Keratinocyte (primary cell): ENCODE measurements at regions not wholly inside any gene's neighbourhood (a gene's known extent, or its start where the extent isn't known, plus 50 kb on each side); places are given as distances from the start of the nearest gene placed in this dataset.

ENCODE experiments used
- DNase-seq: peaks from one replicate; pipeline ENCODE4 v3.0.0-alpha.2; 2011; ENCODE audit warnings: low read depth, missing footprints, low spot score
- FAIRE-seq: peaks from 2 replicates; lab custom pipeline; 2011; peaks lifted over from hg19 to GRCh38; lab: Jason Lieb, UNC
- H2AFZ ChIP-seq: 2 replicates; pipeline ENCODE4 v1.6.0; 2012; ENCODE audit warnings: low read length, control low read depth, inconsistent platforms; ENCODE audit not compliant: control insufficient read depth
- H3K27ac ChIP-seq: 2 replicates; pipeline ENCODE4 v1.5.1; 2011; ENCODE audit warnings: low read length; ENCODE audit not compliant: control insufficient read depth, insufficient read depth
- H3K27me3 ChIP-seq: 3 replicates; pipeline ENCODE4 v1.6.0; 2011; ENCODE audit warnings: low read length; ENCODE audit not compliant: control insufficient read depth, insufficient read depth; ENCODE audit errors: extremely low read depth
- H3K36me3 ChIP-seq, 2 experiments: 2 replicates in 1 of 2; 3 replicates in 1 of 2; pipeline ENCODE4 v1.5.1; 2011; ENCODE audit warnings: low read length in 2 of 2, mild to moderate bottlenecking in 1 of 2; ENCODE audit not compliant: control insufficient read depth in 2 of 2, insufficient read depth in 2 of 2; ENCODE audit errors: extremely low read depth in 1 of 2
- H3K4me1 ChIP-seq: 3 replicates; pipeline ENCODE4 v1.5.1; 2011; ENCODE audit warnings: low read length; ENCODE audit not compliant: control insufficient read depth, insufficient read depth; ENCODE audit errors: extremely low read depth
- H3K4me2 ChIP-seq: 3 replicates; pipeline ENCODE4 v1.6.0; 2011; ENCODE audit warnings: low read depth, low read length; ENCODE audit not compliant: control insufficient read depth, insufficient read depth; ENCODE audit errors: extremely low read depth
- H3K4me3 ChIP-seq, 3 experiments: fragments of 200-600 bp in 1 of 3; sonication (generic) in 1 of 3; 2 replicates in 2 of 3; 3 replicates in 1 of 3; pipeline ENCODE4 v1.5.1; 2011 to 2016; ENCODE audit warnings: low read length in 3 of 3, mild to moderate bottlenecking in 3 of 3, control low read depth in 2 of 3, inconsistent platforms in 1 of 3, low read depth in 1 of 3, mixed read lengths in 1 of 3, mixed run types in 1 of 3, moderate library complexity in 1 of 3; ENCODE audit not compliant: control insufficient read depth in 2 of 3, insufficient read depth in 2 of 3; ENCODE audit errors: extremely low read depth in 1 of 3
- H3K79me2 ChIP-seq: 2 replicates; pipeline ENCODE4 v1.6.0; 2012; ENCODE audit warnings: low read length; ENCODE audit not compliant: control insufficient read depth, insufficient read depth
- H3K9ac ChIP-seq: 3 replicates; pipeline ENCODE4 v1.6.0; 2011; ENCODE audit warnings: low read length; ENCODE audit not compliant: control insufficient read depth, insufficient read depth; ENCODE audit errors: extremely low read depth
- H3K9me1 ChIP-seq: 3 replicates; pipeline ENCODE4 v1.6.0; 2011; ENCODE audit warnings: low read length; ENCODE audit not compliant: control insufficient read depth, insufficient read depth; ENCODE audit errors: extremely low read depth
- H3K9me3 ChIP-seq: 2 replicates; pipeline ENCODE4 v1.5.1; 2012; ENCODE audit warnings: low read depth, low read length; ENCODE audit not compliant: control insufficient read depth
- H4K20me1 ChIP-seq: 3 replicates; pipeline ENCODE4 v1.6.0; 2011; ENCODE audit warnings: low read length; ENCODE audit not compliant: control insufficient read depth, insufficient read depth; ENCODE audit errors: extremely low read depth
- CTCF ChIP-seq, 3 experiments: IDR thresholded peaks in 1 of 3; conservative IDR thresholded peaks in 1 of 3; optimal IDR thresholded peaks in 1 of 3; 2 replicates in 2 of 3; 3 replicates in 1 of 3; pipeline versions ENCODE3 to v1.5.1; 2011; ENCODE audit warnings: low read length in 3 of 3, mild to moderate bottlenecking in 3 of 3, moderate library complexity in 2 of 3, control low read depth in 1 of 3, inconsistent platforms in 1 of 3; ENCODE audit not compliant: insufficient read depth in 2 of 3; ENCODE audit errors: extremely low read depth in 1 of 3
- EZH2 ChIP-seq: IDR thresholded peaks from one replicate; pipeline ENCODE4 v1.6.1; 2012; ENCODE audit warnings: inconsistent platforms, mild to moderate bottlenecking, low read length, moderate library complexity
- dilution Hi-C: fragments of 300-500 bp; cut with MboI; formaldehyde crosslinking; loops from one replicate; pipeline ENCODE4 v1.7.0; 2020; ENCODE audit warnings: low sequenced_read_pairs; ENCODE audit not compliant: extremely low pct_ligation_motif_present

- H3K9me3 ChIP-seq: no peaks in the 10 kb centered on the region
- H3K4me1 ChIP-seq: no peaks in the 10 kb centered on the region
- FAIRE-seq (no peak), DNase-seq (no peak)
- no peaks in the 10 kb centered on the region for H3K36me3 ChIP-seq
- no peaks in the 10 kb centered on the region for H3K27me3 ChIP-seq
- dilution Hi-C loops: loop anchor here (10.0 kb wide), 1 partner anchor 63 kb away; no protein-coding TSS in a partner anchor
- H4K20me1 ChIP-seq: no peaks in the 10 kb centered on the region
- no peak overlapping the region for H3K9ac ChIP-seq
- H3K9me1 ChIP-seq: no peaks in the 10 kb centered on the region
- H3K27ac ChIP-seq: no peak overlapping the region
- no peak overlapping the region for H2AFZ ChIP-seq
- no peaks in the 10 kb centered on the region for H3K79me2 ChIP-seq
- H3K4me3 ChIP-seq: no peak overlapping the region
- no peak overlapping the region for H3K4me2 ChIP-seq
- TF ChIP-seq CTCF (optimal IDR thresholded peaks at IDR 0.05 in 1 of 3, IDR thresholded peaks at IDR 0.05 in 1 of 3, conservative IDR thresholded peaks at IDR 0.05 in 1 of 3; ENCODE audit: extremely low read depth in 1 of 3, insufficient read depth in 2 of 3, low read length in 3 of 3) (no peak), EZH2 (no peak)
These were observed 671.6 kb downstream of the DIAPH3 start for GRCh38 chr13:59492030-59492636.

- H3K4me1 ChIP-seq: no peaks in the 10 kb centered on the region
- no peak for TF ChIP-seq EZH2
- no peak for TF ChIP-seq CTCF (optimal IDR thresholded peaks at IDR 0.05 in 1 of 3, IDR thresholded peaks at IDR 0.05 in 1 of 3, conservative IDR thresholded peaks at IDR 0.05 in 1 of 3; ENCODE audit: extremely low read depth in 1 of 3, insufficient read depth in 2 of 3, low read length in 3 of 3)
- DNase-seq (no peak), FAIRE-seq (no peak)
- no peak overlapping the region for H3K4me2 ChIP-seq
- H3K9ac ChIP-seq: no peak overlapping the region
- H3K36me3 ChIP-seq: no peaks in the 10 kb centered on the region
- H3K27me3 ChIP-seq: no peaks in the 10 kb centered on the region
- no peak overlapping the region for H3K27ac ChIP-seq
- H3K9me3 ChIP-seq: no peaks in the 10 kb centered on the region
- no peak overlapping the region for H2AFZ ChIP-seq
- no peaks in the 10 kb centered on the region for H4K20me1 ChIP-seq
- no peak overlapping the region for H3K4me3 ChIP-seq
- H3K79me2 ChIP-seq: no peaks in the 10 kb centered on the region
- dilution Hi-C loops: loop anchor here (10.0 kb wide), 1 partner anchor 61 kb away; no protein-coding TSS in a partner anchor
- H3K9me1 ChIP-seq: no peaks in the 10 kb centered on the region
These were observed 670.2 kb downstream of the DIAPH3 start for GRCh38 chr13:59493436-59493965.
